DOHH2 (cell line): ENCODE measurements at regions not wholly inside any gene's neighbourhood (a gene's known extent, or its start where the extent isn't known, plus 50 kb on each side); places are given as distances from the start of the nearest gene placed in this dataset.

Experiments used
- H3F3A ChIP-seq: fragments of 200-600 bp; sonication (generic), shearing (Covaris generic); 2 replicates; pipeline ENCODE4 v1.6.0; 2016; ENCODE audit warnings: antibody characterized with exemption, mild to moderate bottlenecking; ENCODE audit not compliant: control insufficient read depth, insufficient read depth
- H3K27ac ChIP-seq: fragments of 200-600 bp; sonication (generic); 2 replicates; pipeline ENCODE4 v1.5.1; 2014; ENCODE audit warnings: low read depth, mild to moderate bottlenecking, low read length, moderate library complexity
- H3K27me3 ChIP-seq: fragments of 200-600 bp; sonication (generic); 2 replicates; pipeline ENCODE4 v1.6.1; 2014; ENCODE audit warnings: mild to moderate bottlenecking, low read length, mixed read lengths; ENCODE audit not compliant: control insufficient read depth
- H3K36me3 ChIP-seq: fragments of 200-600 bp; sonication (generic); 2 replicates; pipeline ENCODE4 v1.6.1; 2014; ENCODE audit warnings: mild to moderate bottlenecking, low read length, moderate library complexity, mixed read lengths; ENCODE audit not compliant: control insufficient read depth
- H3K4me1 ChIP-seq: fragments of 200-600 bp; sonication (generic); 2 replicates; pipeline ENCODE4 v1.6.1; 2014; ENCODE audit warnings: mild to moderate bottlenecking, low read length, mixed read lengths; ENCODE audit not compliant: control insufficient read depth
- H3K4me2 ChIP-seq: fragments of 200-600 bp; sonication (generic); 2 replicates; pipeline ENCODE4 v1.6.0; 2014; ENCODE audit warnings: mild to moderate bottlenecking, low read length, moderate library complexity
- H3K4me3 ChIP-seq: fragments of 200-600 bp; sonication (generic); 2 replicates; pipeline ENCODE4 v1.5.1; 2014; ENCODE audit warnings: mild to moderate bottlenecking, low read length, mixed read lengths
- H3K79me2 ChIP-seq: fragments of 200-600 bp; sonication (generic); 2 replicates; pipeline ENCODE4 v1.6.1; 2014; ENCODE audit warnings: mild to moderate bottlenecking, low read length, mixed read lengths; ENCODE audit not compliant: control insufficient read depth
- H3K9me2 ChIP-seq: fragments of 200-600 bp; sonication (generic); replicated peaks from 2 replicates; pipeline ENCODE4 v1.6.1; 2014; ENCODE audit warnings: mild to moderate bottlenecking, low read length, mixed read lengths; ENCODE audit not compliant: control insufficient read depth
- H3K9me3 ChIP-seq: fragments of 200-600 bp; sonication (generic); 2 replicates; pipeline ENCODE4 v1.6.1; 2014; ENCODE audit warnings: antibody characterized with exemption, low read length, mixed read lengths; ENCODE audit not compliant: control insufficient read depth, insufficient read depth
- H4K20me1 ChIP-seq: fragments of 200-600 bp; sonication (generic); 2 replicates; pipeline ENCODE4 v1.6.0; 2014; ENCODE audit warnings: low read depth, mild to moderate bottlenecking, antibody characterized with exemption, low read length, moderate library complexity; ENCODE audit not compliant: control insufficient read depth, insufficient read depth
- EZH2phosphoT487 ChIP-seq: fragments of 200-600 bp; sonication (generic); IDR thresholded peaks from 2 replicates; pipeline ENCODE4 v1.6.1; 2017; ENCODE audit warnings: borderline replicate concordance, mild to moderate bottlenecking, antibody characterized with exemption, low read length, moderate library complexity, mixed read lengths
- TF ChIP-seq, protein P1 (sequence below): fragments of 200-600 bp; sonication (generic); IDR thresholded peaks from one replicate; pipeline ENCODE4 v1.5.1; 2014; ENCODE audit warnings: antibody characterized with exemption, mild to moderate bottlenecking, low read depth, low read length; ENCODE audit not compliant: poor library complexity, severe bottlenecking

DNA sequence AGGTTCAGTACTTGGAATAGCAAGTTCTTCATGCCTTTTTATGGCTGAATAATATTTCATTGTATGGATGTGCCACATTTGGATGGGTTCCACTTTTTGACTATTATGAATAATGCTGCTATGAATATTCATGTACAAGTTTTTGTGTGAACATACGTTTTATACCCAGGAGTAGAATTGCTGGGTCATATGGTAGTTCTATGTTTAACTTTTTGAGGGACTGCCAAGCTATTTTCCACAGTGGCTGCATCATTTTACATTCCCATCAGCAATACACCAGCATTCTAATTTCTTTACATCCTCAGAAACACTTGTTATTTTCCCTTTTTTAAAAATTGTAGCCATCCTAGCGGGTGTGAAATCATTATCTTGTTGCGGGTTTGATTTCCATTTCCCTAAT, 76.0 kb upstream of the PRR20G start:
- H3K27me3 ChIP-seq, result peaks cover 4% of the 10 kb centered on the region; the same call in 1 of the 2 replicates
- no peaks in the 10 kb centered on the region for H3F3A ChIP-seq
- no peak overlapping the region for H3K4me3 ChIP-seq
- no peak for TF ChIP-seq EZH2phosphoT487
- TF ChIP-seq, protein P1, sequence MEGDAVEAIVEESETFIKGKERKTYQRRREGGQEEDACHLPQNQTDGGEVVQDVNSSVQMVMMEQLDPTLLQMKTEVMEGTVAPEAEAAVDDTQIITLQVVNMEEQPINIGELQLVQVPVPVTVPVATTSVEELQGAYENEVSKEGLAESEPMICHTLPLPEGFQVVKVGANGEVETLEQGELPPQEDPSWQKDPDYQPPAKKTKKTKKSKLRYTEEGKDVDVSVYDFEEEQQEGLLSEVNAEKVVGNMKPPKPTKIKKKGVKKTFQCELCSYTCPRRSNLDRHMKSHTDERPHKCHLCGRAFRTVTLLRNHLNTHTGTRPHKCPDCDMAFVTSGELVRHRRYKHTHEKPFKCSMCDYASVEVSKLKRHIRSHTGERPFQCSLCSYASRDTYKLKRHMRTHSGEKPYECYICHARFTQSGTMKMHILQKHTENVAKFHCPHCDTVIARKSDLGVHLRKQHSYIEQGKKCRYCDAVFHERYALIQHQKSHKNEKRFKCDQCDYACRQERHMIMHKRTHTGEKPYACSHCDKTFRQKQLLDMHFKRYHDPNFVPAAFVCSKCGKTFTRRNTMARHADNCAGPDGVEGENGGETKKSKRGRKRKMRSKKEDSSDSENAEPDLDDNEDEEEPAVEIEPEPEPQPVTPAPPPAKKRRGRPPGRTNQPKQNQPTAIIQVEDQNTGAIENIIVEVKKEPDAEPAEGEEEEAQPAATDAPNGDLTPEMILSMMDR, result no peak
- H3K36me3 ChIP-seq, result no peaks in the 10 kb centered on the region
- no peaks in the 10 kb centered on the region for H3K79me2 ChIP-seq
- no peaks in the 10 kb centered on the region for H3K4me1 ChIP-seq
- H3K9me2 ChIP-seq, result no peaks in the 10 kb centered on the region
- H4K20me1 ChIP-seq, result no peaks in the 10 kb centered on the region
- no peaks in the 10 kb centered on the region for H3K9me3 ChIP-seq
- H3K4me2 ChIP-seq, result no peak overlapping the region
- H3K27ac ChIP-seq, result no peak overlapping the region

DNA sequence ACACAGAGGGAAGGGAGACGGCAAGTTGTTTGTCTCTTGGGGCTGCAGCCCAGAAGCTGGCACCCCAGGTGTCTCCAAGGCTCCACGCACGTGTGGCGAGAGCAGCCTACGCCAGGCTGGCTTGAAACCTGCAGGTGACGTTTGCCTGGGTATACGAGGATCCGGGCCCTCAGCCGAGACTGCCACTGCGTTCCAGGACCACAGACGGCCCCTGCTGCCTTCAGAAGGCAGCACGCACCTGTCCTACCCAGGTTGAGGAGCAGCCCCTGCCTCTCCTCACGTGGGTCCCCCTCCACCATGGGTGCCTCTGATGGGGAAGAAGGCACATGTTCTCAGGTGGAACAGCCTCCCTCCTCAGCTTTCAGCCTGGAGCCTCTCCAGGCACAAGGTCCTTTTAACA, 75.3 kb upstream of the PRR20G start:
- H4K20me1 ChIP-seq, result no peaks in the 10 kb centered on the region
- no peaks in the 10 kb centered on the region for H3K4me1 ChIP-seq
- no peaks in the 10 kb centered on the region for H3K9me2 ChIP-seq
- TF ChIP-seq EZH2phosphoT487, result no peak
- TF ChIP-seq, protein P1, result no peak
- H3F3A ChIP-seq, result no peaks in the 10 kb centered on the region
- H3K9me3 ChIP-seq, result no peaks in the 10 kb centered on the region
- H3K79me2 ChIP-seq, result no peaks in the 10 kb centered on the region
- no peak overlapping the region for H3K27ac ChIP-seq
- H3K36me3 ChIP-seq, result no peaks in the 10 kb centered on the region
- no peak overlapping the region for H3K4me2 ChIP-seq
- peaks cover 4% of the 10 kb centered on the region; the same call in 1 of the 2 replicates for H3K27me3 ChIP-seq
- no peak overlapping the region for H3K4me3 ChIP-seq

DNA sequence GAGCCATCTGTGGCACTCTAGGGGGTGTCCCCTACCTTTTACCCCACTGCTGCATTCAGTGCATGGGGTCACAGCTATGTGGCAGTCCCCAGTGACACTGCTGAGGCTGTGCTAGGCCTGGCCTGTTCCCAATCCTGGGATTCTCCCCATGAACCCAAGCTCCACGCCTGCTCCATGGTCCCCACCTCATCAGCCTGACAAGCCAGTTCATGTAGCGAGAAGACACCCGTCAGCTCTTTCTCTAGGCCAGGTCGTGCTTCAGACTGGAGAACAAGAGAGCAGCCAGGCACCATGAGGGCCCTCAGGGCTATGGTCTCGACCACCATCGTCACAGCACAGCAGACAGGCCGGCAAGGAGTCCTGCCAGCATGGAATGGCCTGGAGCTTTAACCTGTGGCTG, 72.8 kb upstream of the PRR20G start:
- Histone ChIP-seq H3K79me2 (no peaks in the 10 kb centered on the region), H3F3A (no peaks in the 10 kb centered on the region), H3K9me3 (peaks cover 21% of the 10 kb centered on the region; the same call in 1 of the 2 replicates), H3K9me2 (no peaks in the 10 kb centered on the region), H3K27me3 (peaks cover 4% of the 10 kb centered on the region; the same call in 1 of the 2 replicates), H4K20me1 (no peaks in the 10 kb centered on the region), H3K4me3 (no peak overlapping the region), H3K4me2 (no peak overlapping the region), H3K4me1 (no peaks in the 10 kb centered on the region), H3K27ac (no peak overlapping the region), H3K36me3 (no peaks in the 10 kb centered on the region)
- TF ChIP-seq, protein P1, result no peak
- no peak for TF ChIP-seq EZH2phosphoT487

DNA sequence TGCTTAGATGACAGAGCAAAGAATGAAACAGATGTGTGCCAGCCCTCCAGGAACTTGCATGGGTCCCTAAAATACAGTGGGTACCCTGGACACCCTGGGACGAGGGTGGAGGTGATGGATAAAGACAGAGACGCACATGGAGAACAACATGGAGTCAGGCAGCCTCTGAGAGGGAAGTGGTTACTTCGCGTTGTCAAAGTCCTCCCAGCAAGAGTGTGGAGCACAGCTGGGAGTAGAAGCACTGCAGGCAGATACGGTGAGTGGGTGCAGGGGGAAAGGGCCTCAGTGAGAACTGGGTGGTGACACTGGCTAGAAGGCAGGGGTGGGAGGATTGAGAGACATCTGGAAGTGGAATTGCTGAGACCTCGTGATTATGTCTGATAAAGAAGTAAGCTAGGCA, 70.8 kb upstream of the PRR20G start:
- no peaks in the 10 kb centered on the region for H3K79me2 ChIP-seq
- H4K20me1 ChIP-seq, result no peaks in the 10 kb centered on the region
- peaks cover 27% of the 10 kb centered on the region; the same call in 1 of the 2 replicates for H3K9me3 ChIP-seq
- no peak overlapping the region for H3K27ac ChIP-seq
- no peak overlapping the region for H3K4me3 ChIP-seq
- no peaks in the 10 kb centered on the region for H3K27me3 ChIP-seq
- H3K4me2 ChIP-seq, result no peak overlapping the region
- no peaks in the 10 kb centered on the region for H3F3A ChIP-seq
- no peaks in the 10 kb centered on the region for H3K36me3 ChIP-seq
- H3K9me2 ChIP-seq, result no peaks in the 10 kb centered on the region
- TF ChIP-seq EZH2phosphoT487, result no peak
- TF ChIP-seq, protein P1, result no peak
- no peaks in the 10 kb centered on the region for H3K4me1 ChIP-seq
